Colonic mucosa (tissue), 4 donors: ENCODE measurements at regions not wholly inside any gene's neighbourhood (a gene's known extent, or its start where the extent isn't known, plus 50 kb on each side); places are given as distances from the start of the nearest gene placed in this dataset.

Source experiments
- DNase-seq: peaks from one replicate; pipeline ENCODE4 v3.0.0-alpha.2; 2020
- H3K27ac ChIP-seq: fragments of 200-600 bp; one replicate; pipeline ENCODE4 v1.8.0; 2021
- H3K27me3 ChIP-seq: fragments of 200-600 bp; one replicate; pipeline ENCODE4 v1.8.0; 2021
- H3K36me3 ChIP-seq: fragments of 200-600 bp; one replicate; pipeline ENCODE4 v1.8.0; 2021
- H3K4me1 ChIP-seq: fragments of 200-600 bp; one replicate; pipeline ENCODE4 v1.8.0; 2021; ENCODE audit warnings: mild to moderate bottlenecking
- H3K4me3 ChIP-seq: fragments of 200-600 bp; one replicate; pipeline ENCODE4 v1.8.0; 2021
- H3K9ac ChIP-seq, 2 donors: one replicate each; pipeline ENCODE4 v1.7.0; 2013; ENCODE audit warnings: control low read depth in 2 of 2, low read depth in 2 of 2, low read length in 2 of 2
- H3K9me3 ChIP-seq: fragments of 200-600 bp; one replicate; pipeline ENCODE4 v1.8.0; 2021
- intact Hi-C: fragments of 100-400 bp; cut with DNase I; formaldehyde crosslinking; loops from one replicate; pipeline ENCODE4 v1.14.1; 2022
- TF ChIP-seq, protein P1 (sequence below): fragments of 200-600 bp; IDR thresholded peaks from one replicate; pipeline ENCODE4 v1.8.0; 2022; ENCODE audit warnings: antibody characterized with exemption, mild to moderate bottlenecking
- donor health status: healthy.
- donor health status: DM: no; HTN: no; CAD: no.
- donor health status: DM: no; HTN: no; CAD: no.

- Histone ChIP-seq H3K4me3 (no peak overlapping the region), H3K27me3 (no peaks in the 10 kb centered on the region), H3K4me1 (no peaks in the 10 kb centered on the region), H3K27ac (no peak overlapping the region), H3K9me3 (peaks cover 3% of the 10 kb centered on the region), H3K36me3 (no peaks in the 10 kb centered on the region), H3K9ac (no peak overlapping the region)
- TF ChIP-seq, protein P1, sequence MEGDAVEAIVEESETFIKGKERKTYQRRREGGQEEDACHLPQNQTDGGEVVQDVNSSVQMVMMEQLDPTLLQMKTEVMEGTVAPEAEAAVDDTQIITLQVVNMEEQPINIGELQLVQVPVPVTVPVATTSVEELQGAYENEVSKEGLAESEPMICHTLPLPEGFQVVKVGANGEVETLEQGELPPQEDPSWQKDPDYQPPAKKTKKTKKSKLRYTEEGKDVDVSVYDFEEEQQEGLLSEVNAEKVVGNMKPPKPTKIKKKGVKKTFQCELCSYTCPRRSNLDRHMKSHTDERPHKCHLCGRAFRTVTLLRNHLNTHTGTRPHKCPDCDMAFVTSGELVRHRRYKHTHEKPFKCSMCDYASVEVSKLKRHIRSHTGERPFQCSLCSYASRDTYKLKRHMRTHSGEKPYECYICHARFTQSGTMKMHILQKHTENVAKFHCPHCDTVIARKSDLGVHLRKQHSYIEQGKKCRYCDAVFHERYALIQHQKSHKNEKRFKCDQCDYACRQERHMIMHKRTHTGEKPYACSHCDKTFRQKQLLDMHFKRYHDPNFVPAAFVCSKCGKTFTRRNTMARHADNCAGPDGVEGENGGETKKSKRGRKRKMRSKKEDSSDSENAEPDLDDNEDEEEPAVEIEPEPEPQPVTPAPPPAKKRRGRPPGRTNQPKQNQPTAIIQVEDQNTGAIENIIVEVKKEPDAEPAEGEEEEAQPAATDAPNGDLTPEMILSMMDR, result no peak
- DNase-seq, result no peak
- intact Hi-C loops, result loop anchor here (10.0 kb wide), 1 partner anchor 60 kb away; no protein-coding TSS in a partner anchor
Measured at GRCh38 chr9:10674586-10674985, 61.8 kb upstream of the PTPRD start.

- no peaks in the 10 kb centered on the region for H3K9me3 ChIP-seq
- no peaks in the 10 kb centered on the region for H3K36me3 ChIP-seq
- no peak overlapping the region for H3K9ac ChIP-seq
- DNase-seq, result no peak
- TF ChIP-seq, protein P1, result no peak
- intact Hi-C loops, result loop anchor here (10.0 kb wide), 1 partner anchor 57 kb away; no protein-coding TSS in a partner anchor
- H3K4me1 ChIP-seq, result no peaks in the 10 kb centered on the region
- H3K27ac ChIP-seq, result no peak overlapping the region
- no peak overlapping the region for H3K4me3 ChIP-seq
- H3K27me3 ChIP-seq, result no peaks in the 10 kb centered on the region
Measured at GRCh38 chr9:10678010-10678409, 65.2 kb upstream of the PTPRD start.

DNA sequence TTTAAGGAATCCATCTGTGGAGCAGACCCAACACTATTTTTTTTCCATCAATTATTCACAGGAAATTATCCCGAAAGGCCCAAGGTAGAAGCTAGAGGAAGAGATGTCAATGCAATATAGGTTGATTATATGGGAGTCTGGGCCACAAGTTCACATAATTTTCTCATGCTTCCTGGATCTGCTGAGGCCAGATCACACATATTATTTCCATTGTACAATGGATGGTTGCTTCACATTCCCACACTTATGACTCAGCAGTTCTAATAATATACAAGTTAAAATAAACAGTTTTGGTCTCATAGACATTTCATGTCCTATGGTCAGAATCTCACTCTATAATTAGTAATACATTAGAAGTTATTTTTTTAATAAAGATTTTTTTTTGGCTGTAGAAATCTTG lies 66.0 kb upstream of the PTPRD start:
- intact Hi-C loops, result loop anchor here (10.0 kb wide), 1 partner anchor 56 kb away; no protein-coding TSS in a partner anchor
- H3K9ac ChIP-seq, result no peak overlapping the region

GRCh38 chr9:10686943-10687342 lies 74.1 kb upstream of the PTPRD start:
- Histone ChIP-seq H3K9ac (no peak overlapping the region), H3K27ac (no peak overlapping the region), H3K4me3 (no peak overlapping the region), H3K4me1 (no peaks in the 10 kb centered on the region), H3K9me3 (no peaks in the 10 kb centered on the region), H3K36me3 (no peaks in the 10 kb centered on the region), H3K27me3 (no peaks in the 10 kb centered on the region)
- TF ChIP-seq, protein P1, result no peak
- intact Hi-C loops, result no loop called here
- no peak for DNase-seq

More for the DNA sequence above, 66.0 kb upstream of the PTPRD start:
- Histone ChIP-seq H3K27me3 (no peaks in the 10 kb centered on the region), H3K36me3 (no peaks in the 10 kb centered on the region), H3K9me3 (no peaks in the 10 kb centered on the region), H3K27ac (no peak overlapping the region), H3K4me3 (no peak overlapping the region), H3K4me1 (no peaks in the 10 kb centered on the region)
- no peak for DNase-seq
- TF ChIP-seq, protein P1, result no peak

DNA sequence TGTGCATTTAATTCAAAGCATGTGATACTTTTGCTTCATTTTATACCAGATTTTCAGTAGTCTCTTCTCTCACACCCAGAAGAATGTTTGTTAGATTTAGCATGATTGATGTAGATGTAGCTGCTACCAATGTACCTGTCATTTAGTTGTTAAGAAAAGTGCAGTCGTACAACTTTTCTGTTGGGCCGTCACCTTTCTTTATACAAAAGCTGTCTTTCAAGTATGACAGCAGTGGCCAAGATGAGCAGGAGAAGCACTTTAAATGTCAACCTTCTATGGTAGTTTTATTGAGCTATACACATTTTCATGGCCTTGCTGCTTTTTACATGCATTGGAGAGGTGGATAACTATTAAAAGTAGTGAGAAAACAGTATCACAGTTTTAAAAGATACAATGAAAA lies 77.7 kb upstream of the PTPRD start:
- H3K9ac ChIP-seq, result no peak overlapping the region
- no peaks in the 10 kb centered on the region for H3K9me3 ChIP-seq
- H3K27ac ChIP-seq, result no peak overlapping the region
- intact Hi-C loops, result no loop called here
- H3K4me3 ChIP-seq, result no peak overlapping the region
- no peaks in the 10 kb centered on the region for H3K4me1 ChIP-seq
- no peaks in the 10 kb centered on the region for H3K27me3 ChIP-seq
- H3K36me3 ChIP-seq, result no peaks in the 10 kb centered on the region
- TF ChIP-seq, protein P1, result no peak
- no peak for DNase-seq
